Renal pelvis (tissue), 1 donor: ENCODE measurements at regions not wholly inside any gene's neighbourhood (a gene's known extent, or its start where the extent isn't known, plus 50 kb on each side); places are given as distances from the start of the nearest gene placed in this dataset.
A peak's percentile ranks its signal among the peaks of the same experiment; 100 is the strongest.
"Not testable (repeated sequence)": the region's sequence is repeated elsewhere in the genome, so short reads cannot be mapped to it uniquely, and the experiment has no call there.

Experiments used
- DNase-seq: peaks from one replicate; pipeline ENCODE4 v3.0.0-alpha.2; 2013

DNA sequence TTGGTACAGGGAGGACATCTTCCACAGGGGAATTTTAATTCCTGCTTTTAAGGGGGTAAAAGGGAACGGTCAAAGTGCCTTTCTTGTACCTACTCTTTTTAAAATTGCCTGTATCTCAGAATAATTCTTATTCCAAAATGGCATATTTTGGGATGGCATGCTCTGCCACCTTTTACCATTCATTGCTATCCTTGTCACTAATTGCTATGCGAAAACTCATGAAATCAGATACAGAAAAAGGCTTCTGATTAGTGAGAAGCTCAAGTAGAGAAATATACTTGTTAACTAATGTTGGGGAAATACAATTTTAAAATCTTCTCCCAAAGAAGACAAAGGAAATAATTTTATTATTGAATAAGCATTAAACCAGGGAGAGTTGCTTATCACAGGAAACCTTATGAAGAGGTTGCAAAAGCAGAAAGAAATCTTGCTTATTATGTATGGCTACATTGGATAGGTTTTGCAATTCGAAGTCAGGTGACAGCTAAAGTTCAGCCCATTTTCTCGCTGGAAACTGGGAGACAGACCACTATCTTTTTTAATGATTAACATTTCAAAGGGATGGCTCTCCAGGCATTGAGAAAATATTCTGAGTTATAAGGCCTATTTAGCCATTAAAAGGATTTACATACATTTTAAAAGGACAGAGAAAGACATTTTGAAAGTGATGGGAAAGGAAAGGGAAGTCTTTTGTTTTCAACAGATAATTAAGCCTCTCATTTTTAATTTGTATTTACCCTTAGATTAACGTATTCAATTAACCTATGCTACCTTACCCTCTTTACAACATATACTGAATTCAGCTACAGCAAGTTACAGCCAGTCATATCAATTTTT lies 110.3 kb upstream of the PRSS16 start:
- DNase-seq = no peak

DNA sequence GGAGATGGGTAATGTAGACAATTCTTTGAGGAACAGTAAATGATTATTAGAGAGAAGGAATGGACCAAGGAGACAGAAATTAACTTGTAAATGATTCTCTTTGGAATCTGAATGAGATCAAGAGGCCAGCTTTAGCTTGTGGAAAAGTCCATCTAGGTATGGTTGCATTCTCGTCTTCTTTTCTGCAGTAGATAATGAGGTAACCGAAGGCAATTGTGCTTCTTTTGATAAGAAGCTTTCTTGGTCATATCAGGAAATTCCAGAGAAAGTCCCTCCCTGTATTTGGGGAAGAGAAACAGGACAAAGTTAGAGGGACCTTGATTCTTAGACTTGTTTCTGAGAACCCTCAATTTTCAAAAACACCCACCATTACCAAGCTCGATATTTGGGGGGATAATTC lies 109.1 kb upstream of the PRSS16 start:
- no peak for DNase-seq

DNA sequence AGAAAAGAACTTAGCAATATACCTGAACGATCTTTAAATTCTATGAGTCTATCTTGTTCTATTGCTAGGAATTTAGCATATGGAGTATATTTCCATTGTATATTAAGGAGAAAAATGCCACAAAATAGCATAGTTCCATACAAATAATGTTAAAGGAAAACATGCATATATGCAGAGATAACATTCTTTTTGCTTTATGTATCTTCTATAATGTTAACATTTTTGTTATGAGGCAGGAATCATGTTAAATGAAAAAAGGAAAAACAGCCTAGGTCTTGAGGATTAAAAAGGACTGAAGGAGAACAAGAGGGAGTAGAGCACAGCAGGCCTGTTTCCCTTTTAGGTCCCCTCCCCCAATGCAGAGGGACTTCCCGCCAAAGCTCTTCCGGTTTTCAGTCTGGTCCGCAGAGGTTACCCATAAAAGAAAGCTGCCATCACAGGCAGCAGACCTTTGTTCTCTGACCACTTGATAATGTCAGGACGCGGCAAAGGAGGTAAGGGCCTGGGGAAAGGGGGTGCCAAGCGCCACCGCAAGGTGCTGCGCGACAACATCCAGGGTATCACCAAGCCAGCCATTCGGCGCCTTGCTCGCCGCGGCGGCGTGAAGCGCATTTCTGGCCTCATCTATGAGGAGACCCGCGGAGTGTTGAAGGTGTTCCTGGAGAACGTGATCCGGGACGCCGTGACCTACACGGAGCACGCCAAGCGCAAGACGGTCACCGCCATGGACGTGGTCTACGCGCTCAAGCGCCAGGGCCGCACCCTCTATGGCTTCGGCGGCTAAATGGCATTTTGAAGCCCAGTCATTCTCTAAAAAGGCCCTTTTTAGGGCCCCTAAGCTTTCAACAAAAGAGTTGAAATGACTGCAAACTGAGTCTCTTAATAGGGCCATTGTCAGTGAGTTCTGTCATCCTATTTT lies 108.4 kb upstream of the PRSS16 start:
- peak; percentile 90 for DNase-seq

DNA sequence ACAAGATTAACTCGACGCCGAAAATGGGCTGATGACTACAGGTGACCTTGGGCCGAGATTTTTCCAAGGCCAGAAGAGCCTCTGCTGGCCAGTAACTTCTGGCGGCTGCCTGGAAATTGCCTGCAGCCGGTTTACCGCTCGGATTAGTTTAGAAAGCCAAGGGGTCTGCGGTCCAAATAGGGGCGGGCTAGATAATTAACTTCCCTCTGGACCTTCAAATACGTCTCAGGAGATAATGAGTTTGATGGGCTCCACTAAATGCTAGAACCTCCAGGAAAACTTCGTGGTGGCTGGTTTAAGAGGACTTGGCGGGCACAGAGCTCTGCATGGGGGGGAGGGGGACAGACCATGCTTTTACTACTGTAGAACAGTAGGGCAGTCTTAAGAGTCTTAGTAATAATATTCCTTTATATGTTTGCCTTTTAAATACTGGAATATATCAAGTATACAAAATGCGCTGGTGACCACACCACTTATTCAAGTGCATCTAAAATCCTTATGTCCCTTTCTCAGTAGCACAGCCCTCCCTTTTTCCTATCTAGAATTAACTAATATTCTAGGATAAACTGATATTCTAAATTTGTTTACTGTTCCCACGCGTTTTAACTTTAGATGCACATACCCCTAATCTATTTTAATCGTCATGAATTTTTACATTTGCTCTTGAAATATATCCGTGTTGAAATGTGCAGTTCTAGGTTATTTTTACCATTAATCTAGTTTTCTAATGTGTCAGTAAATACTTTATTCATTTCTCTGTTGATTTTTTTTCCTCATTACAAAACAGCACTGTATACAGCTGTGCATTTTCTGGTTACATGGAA lies 107.5 kb upstream of the PRSS16 start:
- DNase-seq = peak; percentile 56

DNA sequence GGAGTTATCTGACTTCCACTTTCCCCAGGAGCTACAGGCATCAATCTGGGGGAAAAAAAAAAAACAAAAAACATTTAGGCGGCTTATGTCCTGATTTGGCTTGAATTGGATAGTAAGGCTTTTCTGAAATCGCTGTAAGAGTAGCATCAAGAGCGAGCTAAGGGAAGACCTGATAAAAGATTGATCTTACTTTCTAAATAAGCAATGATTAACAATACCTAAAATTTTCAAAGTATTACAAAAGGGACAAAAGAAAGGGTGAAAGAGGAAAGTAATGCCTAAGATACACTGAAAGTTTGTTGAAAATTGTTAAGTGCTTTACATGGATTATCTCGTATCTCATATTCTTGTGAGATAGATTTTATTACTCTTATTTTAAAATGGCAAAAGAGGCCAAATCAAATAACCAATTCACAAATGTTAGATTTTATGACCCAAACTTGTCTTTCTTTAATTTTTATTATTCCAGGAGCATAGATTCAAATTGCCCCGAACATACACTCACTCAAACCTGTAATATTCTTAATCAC lies 106.4 kb upstream of the PRSS16 start:
- DNase-seq = no peak

DNA sequence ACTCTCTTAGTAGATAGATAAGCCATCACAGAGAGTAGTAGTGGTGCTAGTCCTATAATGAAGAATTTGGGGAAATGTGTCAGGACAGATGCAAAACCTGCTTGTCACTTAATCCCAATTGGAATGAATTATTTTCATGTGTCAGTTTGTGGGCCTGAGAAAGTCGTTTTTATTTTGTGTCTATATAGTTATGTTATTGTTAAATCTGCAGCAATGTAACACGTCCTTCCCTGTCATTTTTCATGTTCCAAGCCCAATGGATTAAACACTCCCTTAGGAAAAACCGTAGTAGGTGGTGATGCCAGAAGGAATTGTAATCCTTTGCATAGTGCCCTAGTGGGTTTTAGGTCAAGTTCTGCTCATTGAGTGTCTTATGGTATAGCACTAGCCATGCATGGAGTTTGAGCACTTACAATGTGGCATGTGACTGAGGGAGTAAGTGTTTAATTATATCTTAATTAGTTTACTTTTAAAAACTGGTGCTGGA lies 105.9 kb upstream of the PRSS16 start:
- no peak for DNase-seq

DNA sequence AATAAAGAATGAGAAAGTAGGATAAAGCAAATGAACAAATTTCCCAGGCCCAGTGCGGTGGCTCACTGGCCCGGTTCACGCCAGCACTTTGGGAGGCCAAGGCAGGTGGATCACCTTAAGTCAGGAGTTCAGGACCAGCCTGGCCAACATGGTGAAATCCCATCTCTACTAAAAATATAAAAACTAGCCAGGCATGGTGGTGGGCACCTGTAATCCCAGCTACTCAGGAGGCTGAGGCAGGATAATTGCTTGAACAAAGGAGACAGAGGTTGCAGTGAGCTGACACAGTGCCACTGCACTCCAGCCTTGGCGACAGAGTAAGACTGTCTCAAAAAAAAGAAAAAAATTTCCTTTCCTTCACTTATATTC lies 104.5 kb upstream of the PRSS16 start:
- DNase-seq = not testable (repeated sequence)

DNA sequence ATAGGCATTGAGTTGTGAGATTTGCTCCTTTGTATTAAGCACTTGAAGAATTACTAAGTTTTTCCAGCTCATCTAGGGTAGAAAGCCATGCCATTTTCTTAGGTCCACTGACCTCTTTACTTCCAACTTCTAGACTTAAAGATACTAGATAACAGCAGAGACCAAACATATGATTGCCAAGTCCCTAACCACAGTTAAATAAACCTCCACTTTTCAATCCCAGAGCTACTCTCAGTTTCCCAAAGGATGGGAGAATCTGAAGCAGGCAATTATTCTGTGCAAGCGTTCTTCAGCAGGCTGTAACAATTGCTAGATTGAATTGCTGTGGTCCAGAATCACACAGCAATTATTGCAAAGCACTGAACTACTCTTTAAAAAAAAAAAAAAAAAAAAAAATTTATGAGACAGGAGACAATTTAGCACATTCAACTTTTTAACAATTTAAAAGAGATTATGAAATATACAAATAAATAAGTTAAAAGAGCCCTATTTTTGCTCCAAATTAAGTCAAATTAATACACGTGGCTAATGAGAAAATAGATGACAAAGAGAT lies 104.0 kb upstream of the PRSS16 start:
- no peak for DNase-seq

DNA sequence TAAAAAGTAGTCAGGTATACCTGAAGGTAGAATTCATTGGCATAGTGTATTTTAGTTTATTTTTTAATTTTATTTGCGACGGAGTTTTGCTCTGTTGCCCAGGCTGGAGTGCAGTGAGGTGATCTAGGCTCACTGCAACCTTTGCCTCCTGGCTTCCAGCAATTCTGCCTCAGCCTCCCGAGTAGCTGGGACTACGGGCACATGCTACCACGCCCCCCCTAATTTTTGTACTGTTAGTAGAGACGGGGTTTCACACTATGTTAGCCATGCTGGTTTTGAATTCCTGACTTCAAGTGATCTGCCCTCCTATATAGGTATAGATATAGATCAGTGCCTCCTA lies 102.8 kb upstream of the PRSS16 start:
- no peak for DNase-seq

DNA sequence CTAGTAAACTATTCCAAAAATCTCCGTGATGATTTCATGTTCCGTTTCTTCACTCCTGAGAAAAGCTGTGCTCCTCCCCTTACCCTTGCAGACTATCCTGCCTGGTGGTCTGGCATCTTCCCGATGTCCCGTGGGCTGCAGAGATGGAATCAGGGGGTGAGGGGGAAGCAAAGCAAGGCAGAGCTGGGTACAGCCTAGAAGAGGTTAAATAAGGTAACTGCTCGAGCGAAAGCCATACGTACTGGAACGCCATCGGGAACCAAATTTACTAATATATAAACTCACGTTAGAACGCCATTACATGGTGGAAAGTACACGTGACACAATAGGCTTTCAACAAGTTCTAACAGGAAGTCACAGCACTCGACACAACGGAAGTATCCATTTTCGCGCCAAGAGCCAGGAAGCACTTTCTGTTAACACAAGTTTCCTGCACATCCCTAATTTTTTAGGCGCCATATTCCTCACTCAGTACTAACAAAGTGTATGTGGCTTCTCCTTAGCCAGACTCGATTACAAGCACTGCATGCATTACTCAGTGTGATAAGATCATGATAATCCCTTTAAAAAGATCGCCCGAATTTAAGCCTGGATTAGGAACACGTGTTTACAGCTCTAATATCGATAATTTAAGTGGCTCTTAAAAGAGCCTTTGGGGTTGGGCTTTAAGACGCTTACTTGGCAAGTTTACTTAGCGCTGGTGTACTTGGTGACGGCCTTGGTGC lies 101.6 kb upstream of the PRSS16 start:
- DNase-seq = peak; percentile 93

DNA sequence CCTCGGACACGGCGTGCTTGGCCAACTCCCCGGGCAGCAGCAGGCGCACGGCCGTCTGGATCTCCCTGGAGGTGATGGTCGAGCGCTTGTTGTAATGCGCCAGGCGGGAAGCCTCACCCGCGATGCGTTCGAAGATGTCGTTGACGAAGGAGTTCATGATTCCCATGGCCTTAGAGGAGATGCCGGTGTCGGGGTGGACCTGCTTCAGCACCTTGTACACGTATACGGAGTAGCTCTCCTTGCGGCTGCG lies 101.1 kb upstream of the PRSS16 start:
- DNase-seq = not testable (repeated sequence)

DNA sequence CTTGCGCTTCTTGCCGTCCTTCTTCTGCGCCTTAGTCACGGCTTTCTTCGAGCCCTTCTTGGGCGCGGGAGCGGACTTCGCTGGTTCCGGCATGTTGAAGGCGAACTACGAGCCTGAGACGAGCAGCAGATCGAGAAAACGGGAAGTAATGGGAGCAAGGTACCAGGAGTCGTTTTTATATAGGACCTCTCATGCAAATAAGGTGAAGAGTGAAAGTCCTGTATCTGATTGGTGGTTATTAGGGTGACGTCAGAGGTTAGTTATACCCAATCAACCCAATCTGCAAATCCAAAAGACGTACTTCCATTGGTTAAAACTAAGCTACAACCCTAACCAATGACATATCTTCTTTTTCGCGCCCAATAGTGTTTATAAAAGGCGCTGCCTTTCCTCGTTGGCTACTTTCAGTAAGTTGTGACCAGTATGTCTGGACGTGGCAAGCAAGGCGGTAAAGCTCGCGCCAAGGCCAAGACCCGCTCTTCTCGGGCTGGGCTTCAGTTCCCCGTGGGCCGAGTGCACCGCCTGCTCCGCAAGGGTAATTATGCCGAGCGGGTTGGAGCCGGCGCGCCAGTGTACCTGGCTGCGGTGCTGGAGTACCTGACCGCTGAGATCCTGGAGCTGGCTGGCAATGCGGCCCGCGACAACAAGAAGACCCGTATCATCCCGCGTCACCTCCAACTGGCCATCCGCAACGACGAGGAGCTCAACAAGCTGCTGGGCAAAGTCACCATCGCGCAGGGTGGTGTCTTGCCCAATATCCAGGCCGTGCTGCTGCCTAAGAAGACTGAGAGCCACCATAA lies 100.6 kb upstream of the PRSS16 start:
- peak; percentile 99 for DNase-seq

DNA sequence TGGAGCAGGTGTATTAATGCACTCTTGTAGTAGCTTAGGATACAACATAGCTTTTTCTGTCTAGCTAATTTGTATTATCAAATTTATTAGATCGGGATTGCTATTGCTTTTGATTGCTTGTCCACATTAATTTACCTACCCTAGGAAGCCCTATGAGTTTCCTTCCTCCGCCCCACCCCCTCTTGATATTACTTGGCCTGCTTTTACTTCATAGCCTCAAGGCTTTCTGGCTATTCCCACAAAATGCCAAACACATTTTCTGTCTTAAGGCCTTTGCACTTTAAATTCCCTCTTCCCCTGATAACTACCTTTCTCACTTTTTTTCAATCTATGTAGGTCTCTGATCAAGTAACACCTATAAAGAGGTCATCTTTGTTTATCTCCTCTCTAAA lies 99.1 kb upstream of the PRSS16 start:
- no peak for DNase-seq

DNA sequence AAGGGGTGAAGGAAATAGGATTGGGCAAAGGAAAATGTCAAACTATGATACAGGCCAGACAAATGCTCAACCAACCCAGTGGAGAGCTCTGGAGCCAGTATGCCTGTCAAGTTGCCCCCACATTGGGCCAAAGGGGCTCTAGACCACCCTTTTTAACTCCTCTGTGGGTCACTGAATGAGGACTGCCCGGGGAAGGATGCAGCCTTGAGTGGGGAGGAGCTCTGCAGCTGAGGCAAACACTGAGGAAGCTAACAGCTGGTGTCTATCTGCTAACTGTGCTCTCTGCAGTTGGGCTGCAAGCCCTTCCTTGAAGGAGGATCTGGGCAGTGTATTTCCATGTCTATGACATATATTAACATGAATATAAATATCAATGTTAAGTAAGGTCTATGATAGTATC lies 98.4 kb upstream of the PRSS16 start:
- DNase-seq = no peak

DNA sequence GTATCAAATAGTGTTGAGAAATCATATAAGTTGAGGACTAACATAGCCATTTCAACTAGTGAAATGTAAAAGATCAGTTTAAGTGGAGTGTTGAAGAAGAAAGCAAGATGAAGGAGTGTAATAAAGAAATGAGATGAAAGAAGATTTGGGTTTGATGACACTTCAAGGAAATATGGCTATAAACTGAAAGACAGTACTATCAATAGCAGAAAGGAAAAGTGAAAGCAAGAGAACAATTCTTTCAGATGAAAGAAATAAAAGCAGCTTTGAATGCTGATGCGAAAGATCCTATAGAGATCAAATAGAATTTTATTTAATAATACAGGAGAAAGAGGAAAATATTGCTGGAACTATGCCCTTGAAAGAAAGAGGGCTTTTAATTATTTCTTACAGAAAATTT lies 92.8 kb upstream of the PRSS16 start:
- DNase-seq = no peak

DNA sequence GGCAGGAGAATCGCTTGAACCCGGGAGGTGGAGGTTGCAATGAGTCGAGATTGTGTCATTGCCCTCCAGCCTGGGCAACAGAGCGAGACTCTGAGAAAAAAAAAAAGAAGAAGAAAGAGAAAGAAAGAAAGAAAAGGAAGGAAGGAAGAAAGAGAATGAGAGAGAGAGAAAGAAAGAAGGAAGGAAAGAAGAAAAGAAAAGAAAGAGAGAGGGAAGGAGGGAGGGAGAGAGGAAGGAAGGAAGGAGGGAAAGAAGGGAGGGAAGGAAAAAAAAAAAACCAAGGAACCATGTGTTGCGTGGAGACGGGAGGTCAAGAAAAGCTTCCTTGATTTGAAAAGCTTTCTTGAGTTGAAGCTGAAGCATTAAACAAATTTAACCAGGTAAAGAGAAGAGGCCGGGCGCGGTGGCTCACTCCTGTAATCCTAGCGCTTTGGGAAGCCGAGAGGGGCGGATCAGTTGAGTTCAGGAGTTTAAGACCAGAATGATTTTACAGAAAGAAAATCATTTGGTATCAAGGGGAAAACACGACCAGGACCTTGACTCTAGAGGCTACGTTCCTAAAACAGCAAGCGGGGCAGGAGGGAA lies 90.5 kb upstream of the PRSS16 start:
- DNase-seq = no peak

DNA sequence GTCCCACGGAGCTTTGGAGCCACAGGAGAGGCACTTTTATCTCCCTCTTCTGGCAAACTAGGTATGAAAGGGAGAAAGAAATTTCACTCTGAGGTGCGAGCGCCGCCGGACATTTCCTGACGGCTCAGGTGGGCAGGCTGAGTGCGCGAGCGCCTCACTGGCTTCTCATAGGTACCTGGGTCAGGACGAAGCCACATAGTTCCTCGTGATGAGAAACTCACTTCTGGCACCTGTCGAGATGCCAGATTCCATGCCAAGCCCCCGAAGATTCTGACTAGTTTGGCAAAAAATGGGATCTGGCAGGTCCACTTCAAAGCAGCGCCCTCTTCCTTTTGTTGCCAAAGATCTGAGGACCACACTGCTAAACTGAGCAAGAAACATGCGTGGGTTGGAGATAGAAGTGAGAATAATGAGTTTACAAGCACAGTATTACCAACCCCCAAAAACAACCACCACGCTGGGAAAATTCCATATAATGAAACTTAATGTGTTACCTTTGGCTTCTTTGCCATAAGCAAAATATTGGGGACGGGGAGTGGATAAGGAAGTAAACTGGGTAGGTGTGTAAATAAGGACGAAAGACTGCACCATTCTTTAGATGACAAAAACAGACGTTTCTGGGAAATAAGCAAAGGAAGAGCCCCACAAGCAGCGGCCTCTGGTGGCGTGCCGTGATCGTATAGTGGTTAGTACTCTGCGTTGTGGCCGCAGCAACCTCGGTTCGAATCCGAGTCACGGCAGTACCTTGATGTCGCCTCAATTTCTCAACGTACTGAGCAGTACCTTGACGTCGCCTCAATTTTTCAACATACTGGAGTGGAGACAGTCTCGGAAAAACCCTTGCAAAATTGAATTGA lies 89.8 kb upstream of the PRSS16 start:
- no peak for DNase-seq

DNA sequence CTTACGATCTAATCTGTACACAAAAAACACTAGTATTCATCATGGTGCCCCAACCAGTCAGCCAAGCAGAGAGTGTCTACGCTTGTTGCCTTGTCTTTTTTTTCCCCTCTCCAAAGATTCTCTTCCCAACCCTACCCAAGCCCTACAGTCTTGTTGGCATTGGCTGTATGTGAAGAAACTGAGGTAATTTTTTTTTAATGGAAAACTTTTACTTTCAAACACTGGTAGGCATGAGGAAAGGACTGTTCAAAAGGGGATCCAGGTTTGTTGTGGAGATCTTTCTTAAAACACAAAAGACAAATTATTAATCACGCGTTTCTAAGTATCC lies 89.2 kb upstream of the PRSS16 start:
- no peak for DNase-seq

DNA sequence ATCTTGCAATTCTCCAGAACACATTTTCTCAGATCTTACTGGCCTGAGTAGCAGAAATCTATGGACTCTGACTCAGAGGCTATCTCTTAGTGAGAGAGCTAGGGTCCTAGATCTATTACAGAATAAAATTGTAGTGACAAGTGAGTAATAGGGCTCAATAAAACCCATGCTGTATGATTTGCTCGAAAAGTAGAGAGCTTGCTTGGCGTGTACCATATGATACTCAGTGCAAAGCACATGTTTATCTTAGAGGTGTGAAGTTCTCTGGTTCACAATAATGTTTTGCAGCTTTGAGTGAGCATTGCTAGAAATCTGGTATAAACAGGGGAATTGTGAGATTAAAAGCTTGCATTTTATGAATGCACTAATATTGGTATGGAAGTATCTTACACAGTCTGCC lies 87.8 kb upstream of the PRSS16 start:
- DNase-seq = no peak
